Stimulated activated naive CD8-positive, alpha-beta T cell treated with anti-CD3 and anti-CD28 coated beads, Interleukin-15, Interleukin-2, amounts not matched to agents 100 U/mL and 50 U/mL, for 24 hours (primary cell): ENCODE measurements at regions not wholly inside any gene's neighbourhood (a gene's known extent, or its start where the extent isn't known, plus 50 kb on each side); places are given as distances from the start of the nearest gene placed in this dataset.

Source experiments
- ATAC-seq: fragments of 150-1000 bp; cut with Tn5 transposase; one replicate; pipeline ENCODE4 v1.10.0; 2021
- DNase-seq: peaks from one replicate; pipeline ENCODE4 v3.0.0; 2021

DNA sequence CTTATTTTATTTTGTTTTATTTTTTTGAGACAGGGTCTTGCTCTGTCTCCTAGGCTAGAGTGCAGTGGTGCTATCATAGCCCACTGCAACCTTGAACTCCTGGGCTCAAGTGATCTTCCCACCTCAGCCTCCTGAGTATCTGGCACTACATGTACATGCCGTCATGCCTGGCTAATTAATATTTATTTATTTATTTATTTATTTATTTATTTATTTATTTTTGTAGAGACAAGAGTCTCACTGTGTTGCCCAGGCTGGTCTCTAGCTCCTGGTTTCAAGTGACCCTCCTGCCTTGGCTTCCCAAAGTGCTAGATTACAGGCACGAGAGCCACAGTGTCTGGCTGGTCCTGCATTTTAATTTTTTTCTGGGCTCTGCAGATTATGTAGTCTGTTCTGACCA is 84.9 kb upstream of the BCOR start:
- ATAC-seq = no peak
- DNase-seq = no peak

DNA sequence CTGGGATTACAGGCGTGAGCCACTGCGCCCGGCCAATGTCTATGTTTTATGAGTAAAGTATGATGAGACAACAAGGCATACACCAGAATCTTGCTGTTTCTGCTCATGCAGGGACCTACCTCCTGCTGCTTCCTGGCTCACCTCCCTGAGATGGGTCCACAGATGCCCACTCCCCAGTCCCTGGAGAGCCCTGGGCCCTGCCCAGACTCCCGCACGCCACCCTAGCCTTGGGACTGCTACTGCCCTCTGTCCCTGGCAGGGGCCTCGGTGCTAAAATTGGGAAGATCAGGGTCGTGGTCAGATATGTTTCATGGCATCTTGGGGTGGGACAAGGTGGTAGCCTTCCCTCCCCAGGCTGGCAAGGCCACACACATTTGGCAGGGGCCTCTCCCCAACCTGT is 84.3 kb upstream of the BCOR start:
- ATAC-seq (no peak), DNase-seq (no peak)

DNA sequence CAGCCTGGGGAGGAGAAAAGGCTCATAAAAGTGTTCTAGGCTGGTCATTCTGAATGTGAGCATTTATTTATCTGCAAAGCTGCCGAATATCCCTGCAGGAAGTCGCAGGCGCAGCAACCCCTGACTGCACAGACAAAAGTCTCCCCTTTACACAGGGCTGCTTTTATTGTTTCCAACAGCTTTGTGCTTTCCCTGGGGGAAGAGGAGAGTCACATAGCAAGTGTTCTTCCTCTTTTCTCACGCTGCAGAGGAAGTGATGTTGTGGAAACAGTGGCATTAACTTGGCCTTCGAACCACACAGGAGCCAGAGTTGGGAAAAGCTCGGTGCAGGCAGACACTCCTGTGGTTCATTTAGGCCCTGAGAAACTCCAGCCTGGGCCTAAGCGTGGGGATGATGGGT is 81.5 kb upstream of the BCOR start:
- ATAC-seq = no peak
- DNase-seq = no peak

DNA sequence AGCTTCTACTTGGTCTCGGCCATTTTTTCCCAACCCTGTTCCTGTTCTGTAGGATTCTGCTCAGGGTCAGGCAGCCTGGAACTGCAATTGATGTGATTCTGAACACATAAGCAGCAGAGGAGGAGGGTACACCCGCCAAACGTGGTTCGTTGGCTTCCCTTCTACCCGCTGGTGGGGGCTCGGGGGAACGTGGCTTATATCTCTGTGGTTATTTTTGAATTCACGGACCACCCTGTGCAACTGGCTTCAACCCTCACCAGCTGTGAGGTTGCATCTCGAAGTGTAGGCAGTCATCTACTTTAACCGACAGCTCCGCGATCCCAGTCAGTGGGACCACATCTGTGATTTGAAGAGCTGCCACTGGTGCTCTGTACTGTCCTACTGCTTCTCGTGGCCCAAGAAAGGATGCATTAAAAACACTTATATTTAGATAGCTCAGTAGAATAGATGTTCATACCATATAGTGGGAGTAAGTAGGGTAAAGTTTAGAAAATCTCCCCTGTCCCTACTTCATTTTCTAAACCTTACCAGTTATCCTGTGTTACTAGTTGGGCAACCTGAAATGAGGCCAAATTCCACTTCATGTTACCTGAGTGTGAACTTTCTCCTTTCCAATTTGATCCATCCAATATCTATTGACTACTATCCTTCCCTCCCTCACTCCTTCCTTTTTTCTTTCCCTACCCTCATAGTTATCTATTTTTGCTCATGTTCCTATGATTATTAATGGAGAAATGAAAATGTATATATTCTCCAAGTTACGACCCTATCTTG is 80.4 kb upstream of the BCOR start:
- no peak for DNase-seq
- ATAC-seq = no peak

- ATAC-seq (no peak), DNase-seq (no peak)
Measured at GRCh38 chrX:40177489-40177888, 79.7 kb upstream of the BCOR start.

- no peak for DNase-seq
- no peak for ATAC-seq
Measured at GRCh38 chrX:40177117-40177430, 79.3 kb upstream of the BCOR start.

DNA sequence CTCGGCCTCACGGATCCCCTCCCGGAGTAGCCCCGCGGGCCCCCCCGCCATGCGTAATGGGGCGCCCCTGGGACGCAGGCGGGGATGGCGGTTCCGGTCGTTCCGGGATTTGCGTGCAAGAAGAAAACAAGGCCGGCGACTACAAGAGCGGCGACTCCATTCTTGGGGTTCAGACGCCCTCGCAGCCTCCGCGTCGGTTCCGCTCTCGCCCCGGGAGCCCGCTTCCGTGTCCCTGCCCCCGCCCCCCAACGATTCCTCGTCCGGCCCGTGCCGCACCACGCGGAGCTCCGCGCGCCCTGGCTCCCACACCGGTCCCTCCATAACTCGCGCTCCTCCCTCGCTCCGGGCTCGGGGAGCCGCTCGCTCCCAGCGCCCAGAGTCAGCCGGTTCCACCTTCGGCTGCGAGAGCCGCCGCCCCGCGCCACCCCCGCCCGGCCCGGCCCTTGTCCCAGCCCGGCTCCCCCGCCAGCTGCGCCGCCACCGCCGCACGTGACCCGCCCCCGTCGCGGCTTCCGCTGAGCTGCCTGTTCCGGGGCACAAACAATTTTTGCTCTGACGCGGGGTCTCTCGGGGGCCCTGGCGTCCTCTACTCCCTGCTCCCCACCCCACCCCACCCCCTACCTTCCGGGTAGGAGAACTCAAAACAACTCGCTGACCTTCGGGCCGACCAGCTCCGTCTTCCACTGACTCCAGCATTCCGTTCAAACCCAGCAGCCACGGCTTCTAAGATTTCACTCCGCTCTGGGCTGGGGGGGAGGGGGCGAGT is 78.8 kb upstream of the BCOR start:
- ATAC-seq (peak; percentile 29), DNase-seq (peak; percentile 81)

GRCh38 chrX:40175511-40176350 is 78.0 kb upstream of the BCOR start:
- peak; percentile 29 for ATAC-seq
- DNase-seq = peak; percentile 74

GRCh38 chrX:40174854-40175510 is 77.2 kb upstream of the BCOR start:
- DNase-seq (peak; percentile 67), ATAC-seq (peak; percentile 28)

- ATAC-seq (peak; percentile 29), DNase-seq (peak; percentile 74)
Measured at GRCh38 chrX:40174001-40174853, 76.5 kb upstream of the BCOR start.

GRCh38 chrX:40173143-40174000 is 75.6 kb upstream of the BCOR start:
- ATAC-seq = no peak
- no peak for DNase-seq

- DNase-seq (peak; percentile 45), ATAC-seq (no peak)
Measured at GRCh38 chrX:40172401-40173142, 74.8 kb upstream of the BCOR start.

DNA sequence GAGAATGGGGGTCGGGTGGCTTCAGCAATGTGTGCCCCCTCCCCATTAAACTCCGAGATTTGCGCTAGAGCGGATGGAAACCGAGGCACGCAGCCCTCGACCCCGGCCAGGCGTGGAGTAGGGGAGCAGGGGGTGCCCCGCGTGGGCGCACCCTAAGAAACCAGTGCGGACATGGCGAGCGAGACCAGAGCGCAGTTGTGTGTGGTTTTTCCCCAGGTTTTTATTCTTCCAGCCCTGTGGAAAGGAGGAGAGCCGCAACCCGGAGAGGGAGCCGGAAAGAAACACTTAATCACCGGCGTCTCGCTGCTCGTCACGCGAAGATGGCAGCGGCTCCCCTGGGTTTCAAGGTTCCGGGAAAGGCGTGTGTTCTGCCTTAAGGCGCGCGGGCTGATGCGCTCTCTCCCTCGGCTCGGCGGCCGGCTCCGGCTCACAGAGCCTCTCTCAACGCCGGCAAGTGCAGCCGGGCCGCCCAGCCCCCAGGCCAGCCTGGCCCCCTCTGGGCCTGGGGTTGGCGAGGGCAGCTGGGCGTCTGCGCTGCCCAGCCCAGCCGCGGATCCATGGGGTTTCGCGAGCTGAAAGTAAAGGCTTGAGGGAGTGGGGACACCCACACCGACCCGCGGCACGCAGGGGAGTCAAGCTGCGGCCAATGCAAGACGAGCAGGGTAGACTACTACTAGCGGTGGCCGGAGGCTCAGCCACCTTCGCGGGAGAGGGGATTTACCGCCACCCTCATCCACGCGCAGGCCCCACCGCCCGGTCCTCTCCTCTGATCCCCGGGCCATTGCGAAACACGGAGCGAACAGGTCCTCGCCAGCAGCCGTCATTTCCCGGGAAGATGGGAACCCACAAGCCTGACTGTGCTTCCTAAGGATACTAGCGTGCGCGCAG is 74.0 kb upstream of the BCOR start:
- DNase-seq (peak; percentile 45), ATAC-seq (no peak)

DNA sequence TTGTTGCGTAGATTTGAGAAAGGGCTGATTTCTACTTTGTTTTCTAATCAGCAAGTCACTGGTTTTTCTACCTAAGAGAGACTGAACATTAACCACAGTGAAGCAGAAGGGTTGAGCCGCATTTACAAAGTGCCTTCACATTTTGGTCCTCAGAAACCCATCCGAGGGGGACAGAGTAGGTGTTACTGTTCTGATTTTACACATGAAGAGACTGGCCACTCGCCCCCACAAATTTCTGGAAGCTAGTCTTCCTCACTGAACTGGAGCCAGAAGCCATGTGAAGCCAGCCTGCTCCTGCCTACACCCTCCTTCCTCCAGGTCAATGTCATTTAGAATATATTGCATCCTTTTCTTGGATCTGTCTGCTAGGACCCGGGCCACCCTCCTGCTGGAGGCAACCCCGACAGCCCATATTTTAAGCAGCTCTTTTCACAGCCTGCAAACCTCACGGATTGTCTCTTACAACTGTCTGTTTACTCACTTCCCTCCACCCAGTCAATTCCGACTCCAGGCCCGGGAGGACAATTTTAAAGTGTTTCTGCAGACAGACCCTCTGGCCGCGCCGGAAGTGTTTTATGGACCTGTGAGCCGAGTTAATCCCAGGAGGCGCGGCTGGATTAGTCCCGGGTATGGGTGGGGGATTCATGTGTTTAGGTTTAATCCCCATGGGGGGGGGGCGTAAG is 73.2 kb upstream of the BCOR start:
- DNase-seq = peak; percentile 42
- ATAC-seq = no peak

DNA sequence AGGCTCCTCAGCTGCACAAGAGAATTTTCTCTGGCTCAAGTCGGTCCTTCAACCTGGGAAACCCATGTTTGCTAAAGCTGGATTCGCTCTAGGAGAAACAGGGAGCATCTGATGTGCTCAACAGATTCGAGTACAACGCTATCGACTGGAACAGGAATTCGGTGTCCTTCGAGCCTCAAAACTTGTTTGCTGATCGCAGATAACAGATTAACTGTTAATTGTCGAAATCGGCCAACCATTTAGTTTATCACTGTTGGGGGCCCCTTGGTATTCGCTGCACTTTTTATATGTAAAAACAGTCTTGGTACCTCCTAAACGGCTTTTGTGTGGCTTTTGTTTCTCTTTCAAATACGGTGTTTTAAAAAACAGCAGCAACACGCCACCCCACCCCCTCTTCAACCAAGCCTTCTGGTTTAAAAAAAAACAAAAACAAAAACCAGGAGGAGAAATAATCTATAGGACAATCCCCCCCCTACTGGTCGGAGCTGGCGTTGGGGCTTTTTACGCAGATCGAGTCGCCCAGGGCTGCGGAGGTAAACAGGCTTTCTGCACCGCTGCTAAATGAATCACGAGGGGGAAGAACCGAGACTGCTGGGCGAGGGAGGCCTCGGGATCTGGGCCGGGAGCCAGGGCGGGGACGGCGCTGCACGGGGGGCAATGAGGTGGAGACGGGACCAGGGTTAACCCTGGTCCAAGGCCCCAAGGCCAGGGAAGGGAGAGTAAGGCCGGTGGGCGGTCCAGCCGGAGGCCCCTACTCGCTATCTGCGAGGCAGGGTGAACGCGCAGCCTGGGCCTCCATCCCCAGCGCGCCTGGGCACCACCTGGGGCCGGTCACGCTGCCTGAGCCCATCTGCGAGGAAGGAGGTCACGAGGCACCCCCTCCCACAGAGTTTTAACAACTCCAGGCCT is 71.7 kb upstream of the BCOR start:
- ATAC-seq = peak; percentile 70
- peak; percentile 79 for DNase-seq

DNA sequence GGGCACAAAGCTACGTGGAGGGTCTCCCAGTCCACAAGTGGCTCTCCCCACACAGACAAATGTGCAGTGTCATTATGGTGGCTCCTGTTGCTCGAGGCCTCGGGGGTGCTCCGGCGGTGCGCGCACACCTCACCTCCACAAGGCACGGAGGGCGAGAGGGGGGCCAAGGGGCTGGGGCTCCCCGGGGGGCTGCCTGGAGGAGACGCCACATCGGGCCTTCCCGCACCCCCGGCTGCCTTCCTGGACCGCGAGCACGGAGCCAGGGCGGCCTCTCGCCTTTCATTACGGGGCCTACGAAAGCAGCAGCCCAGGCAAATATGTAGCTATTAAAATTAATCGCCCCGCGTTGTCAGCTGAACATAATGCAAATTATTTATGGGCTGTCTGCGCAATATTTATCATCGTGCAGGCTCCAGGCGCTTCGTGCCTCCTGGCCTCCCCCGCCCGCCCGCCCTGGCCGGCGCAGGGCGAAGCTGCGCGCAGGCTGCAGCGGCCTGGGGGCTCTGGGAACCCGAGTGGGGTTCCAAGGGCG is 70.8 kb upstream of the BCOR start:
- DNase-seq (no peak), ATAC-seq (no peak)
